Psoas muscle (tissue), 7 donors: ENCODE measurements at regions not wholly inside any gene's neighbourhood (a gene's known extent, or its start where the extent isn't known, plus 50 kb on each side); places are given as distances from the start of the nearest gene placed in this dataset.
"Not testable (repeated sequence)": the region's sequence is repeated elsewhere in the genome, so short reads cannot be mapped to it uniquely, and the experiment has no call there.

Experiments used
- ATAC-seq, 4 donors: fragments of 200-7000 bp; cut with Tn5 transposase; one replicate each; pipeline ENCODE4 v1.9.1; 2020; ENCODE audit warnings: moderate library complexity in 3 of 4, mild to moderate bottlenecking in 2 of 4
- DNase-seq, 2 donors: peaks; one replicate each; pipeline ENCODE4 v3.0.0-alpha.2; 2020
- H3K27ac ChIP-seq: fragments of 200-600 bp; one replicate; pipeline ENCODE4 v1.8.0; 2022
- H3K27me3 ChIP-seq, 3 donors: fragments of 200-600 bp in 1 of 3; one replicate each; pipeline versions ENCODE4 v1.6.1 to v1.8.0; 2013 to 2022; ENCODE audit warnings: low read length in 2 of 3, mild to moderate bottlenecking in 2 of 3, moderate library complexity in 1 of 3; ENCODE audit not compliant: insufficient read depth in 3 of 3
- H3K36me3 ChIP-seq, 2 donors: fragments of 200-600 bp in 1 of 2; one replicate each; pipeline versions ENCODE4 v1.6.1 to v1.8.0; 2013 to 2022; ENCODE audit warnings: low read depth in 1 of 2, mild to moderate bottlenecking in 1 of 2, moderate library complexity in 1 of 2; ENCODE audit not compliant: insufficient read depth in 1 of 2
- H3K4me1 ChIP-seq: fragments of 200-600 bp; one replicate; pipeline ENCODE4 v1.8.0; 2022
- H3K4me3 ChIP-seq: fragments of 200-600 bp; one replicate; pipeline ENCODE4 v1.8.0; 2022; ENCODE audit warnings: mild to moderate bottlenecking
- H3K9me3 ChIP-seq: fragments of 200-600 bp; one replicate; pipeline ENCODE4 v1.8.0; 2022
- CTCF ChIP-seq: fragments of 200-600 bp; IDR thresholded peaks from one replicate; pipeline ENCODE4 v1.8.0; 2022; ENCODE audit warnings: antibody characterized with exemption
- WGBS, 3 donors: extraction: QIAGEN DNeasy Blood & Tissue Kit; methylation state at CpG; one replicate each; pipeline versions ENCODE4 v1.1.6 to v1.1.7; 2013; 5-methylcytosine and 5-hydroxymethylcytosine counted together
- intact Hi-C, 2 donors: fragments of 100-400 bp; cut with DNase I; formaldehyde crosslinking; loops; one replicate each; pipeline versions ENCODE4 v1.11.0 to v1.14.2; 2022
- donor health status: healthy with polysubstance abuse.
- donor health status: DM: no; HTN: no; CAD: no; lungs with moderate emphysema.
- donor health status: Bipolar disorder and iron deficiency.
- donor health status: healthy.
- donor health status: DM: yes; HTN: yes; CAD: no.
- donor health status: DM: no; HTN: no; CAD: no.
- donor health status: DM: yes; HTN: yes; CAD: no.

- Histone ChIP-seq H3K4me3 (no peak overlapping the region), H3K9me3 (no peaks in the 10 kb centered on the region), H3K4me1 (no peaks in the 10 kb centered on the region), H3K36me3 (no peaks in the 10 kb centered on the region), H3K27ac (no peak overlapping the region), H3K27me3 (no peaks in the 10 kb centered on the region)
- no peak for ATAC-seq
- DNase-seq: no peak
- no peak for TF ChIP-seq CTCF
- 77 to 84% (median 81%) methylated on average over 12 of the region's 12 CpGs for WGBS, 3 donors
- intact Hi-C loops: no loop called here
Measured at GRCh38 chr4:186405957-186406356, 140.0 kb downstream of the F11 start.

GRCh38 chr4:186404562-186405134, 138.7 kb downstream of the F11 start:
- H3K4me3 ChIP-seq: no peak overlapping the region
- intact Hi-C loops: no loop called here
- no peaks in the 10 kb centered on the region for H3K36me3 ChIP-seq
- no peak overlapping the region for H3K27ac ChIP-seq
- peaks cover 0 to 3% (median 0%) of the 10 kb centered on the region in 3 donors for H3K27me3 ChIP-seq
- H3K9me3 ChIP-seq: peaks cover 4% of the 10 kb centered on the region
- no peak for TF ChIP-seq CTCF
- WGBS, 3 donors: 51 to 56% (median 51%) methylated on average over 6 of the region's 6 CpGs
- ATAC-seq (no peak), DNase-seq (no peak)
- no peaks in the 10 kb centered on the region for H3K4me1 ChIP-seq

- Histone ChIP-seq H3K27ac (no peak overlapping the region), H3K9me3 (peaks cover 4% of the 10 kb centered on the region), H3K4me3 (no peak overlapping the region), H3K4me1 (no peaks in the 10 kb centered on the region), H3K27me3 (peaks cover 0 to 3% (median 0%) of the 10 kb centered on the region in 3 donors), H3K36me3 (no peaks in the 10 kb centered on the region)
- WGBS, 3 donors: 66 to 72% (median 66%) methylated on average over 6 of the region's 6 CpGs
- no peak for TF ChIP-seq CTCF
- intact Hi-C loops: no loop called here
- no peak for DNase-seq
- ATAC-seq: no peak
Measured at GRCh38 chr4:186400676-186401075, 134.7 kb downstream of the F11 start.

- 86 to 87% (median 86%) methylated on average over 10 of the region's 10 CpGs for WGBS, 3 donors
- TF ChIP-seq CTCF: no peak
- no peaks in the 10 kb centered on the region for H3K9me3 ChIP-seq
- DNase-seq (no peak), ATAC-seq (no peak)
- H3K27ac ChIP-seq: no peak overlapping the region
- no peaks in the 10 kb centered on the region for H3K4me1 ChIP-seq
- no peak overlapping the region for H3K4me3 ChIP-seq
- no peaks in the 10 kb centered on the region for H3K36me3 ChIP-seq
- intact Hi-C loops: no loop called here
- no peaks in the 10 kb centered on the region for H3K27me3 ChIP-seq
Measured at GRCh38 chr4:186392017-186392416, 126.0 kb downstream of the F11 start.

- H3K36me3 ChIP-seq, H3K27ac ChIP-seq, H3K4me3 ChIP-seq, H3K27me3 ChIP-seq, intact Hi-C loops, DNase-seq, ATAC-seq, H3K4me1 ChIP-seq: not testable (repeated sequence)
- WGBS, 3 donors: 41 to 44% (median 42%) methylated on average over 1 of the region's 1 CpG
- peaks cover 10% of the 10 kb centered on the region for H3K9me3 ChIP-seq
Measured at GRCh38 chr4:186384328-186384727, 118.3 kb downstream of the F11 start.
